Endodermal cell (in vitro differentiated cells): ENCODE measurements at regions not wholly inside any gene's neighbourhood (a gene's known extent, or its start where the extent isn't known, plus 50 kb on each side); places are given as distances from the start of the nearest gene placed in this dataset.

Source experiments
- DNase-seq: peaks from one replicate; pipeline ENCODE4 v3.0.0-alpha.2; 2017
- H3K27ac ChIP-seq: 2 replicates; pipeline ENCODE4 v1.5.1; 2013; ENCODE audit warnings: mild to moderate bottlenecking, low read depth, low read length, moderate library complexity
- H3K27me3 ChIP-seq: 2 replicates; pipeline ENCODE4 v1.6.1; 2013; ENCODE audit warnings: mild to moderate bottlenecking, low read length, moderate library complexity; ENCODE audit not compliant: insufficient read depth, control insufficient read depth, poor library complexity, severe bottlenecking
- H3K36me3 ChIP-seq: 2 replicates; pipeline ENCODE4 v1.7.0; 2013; ENCODE audit warnings: mild to moderate bottlenecking, low read length, moderate library complexity; ENCODE audit not compliant: control insufficient read depth, insufficient read depth
- H3K4me1 ChIP-seq: one replicate; pipeline ENCODE4 v1.7.0; 2013; ENCODE audit warnings: low read length; ENCODE audit not compliant: control insufficient read depth, insufficient read depth
- H3K4me3 ChIP-seq: 2 replicates; pipeline ENCODE4 v1.5.1; 2013; ENCODE audit warnings: mild to moderate bottlenecking, low read length, moderate library complexity
- H3K9ac ChIP-seq: 2 replicates; pipeline ENCODE4 v1.6.1; 2013; ENCODE audit warnings: mild to moderate bottlenecking, low read length, moderate library complexity; ENCODE audit not compliant: poor library complexity, severe bottlenecking; ENCODE audit errors: extremely low read depth
- H3K9me3 ChIP-seq: 2 replicates; pipeline ENCODE4 v1.6.1; 2013; ENCODE audit warnings: mild to moderate bottlenecking, low read length, moderate library complexity; ENCODE audit not compliant: control insufficient read depth
- H3K27ac Mint-ChIP-seq: 2 replicates; pipeline ENCODE4 v1.8.0; 2020; ENCODE audit warnings: mixed read lengths
- H3K27me3 Mint-ChIP-seq: 2 replicates; pipeline ENCODE4 v1.8.0; 2021; ENCODE audit warnings: mild to moderate bottlenecking, mixed read lengths; ENCODE audit not compliant: insufficient read depth
- H3K36me3 Mint-ChIP-seq: 2 replicates; pipeline ENCODE4 v1.8.0; 2020; ENCODE audit warnings: low read depth, mixed read lengths
- H3K4me1 Mint-ChIP-seq: 2 replicates; pipeline ENCODE4 v1.8.0; 2020; ENCODE audit warnings: mixed read lengths
- H3K4me3 Mint-ChIP-seq: 2 replicates; pipeline ENCODE4 v1.8.0; 2020; ENCODE audit warnings: mild to moderate bottlenecking, moderate library complexity, mixed read lengths
- H3K9me3 Mint-ChIP-seq: 2 replicates; pipeline ENCODE4 v1.8.0; 2020; ENCODE audit warnings: mild to moderate bottlenecking, mixed read lengths
- CTCF ChIP-seq: fragments of 200-600 bp; sonication (generic); conservative IDR thresholded peaks from 2 replicates; pipeline ENCODE4 v1.5.0; 2021; ENCODE audit warnings: antibody characterized with exemption, mild to moderate bottlenecking
- WGBS, 2 experiments: methylation state at CpG; one replicate each; pipeline versions ENCODE4 v1.1.5 to v1.1.7; 2013; ENCODE audit warnings: missing lambda C conversion rate in 2 of 2, mixed read lengths in 1 of 2; ENCODE audit not compliant: insufficient coverage in 1 of 2, insufficient read length in 1 of 2; 5-methylcytosine and 5-hydroxymethylcytosine counted together

GRCh38 chr2:117396161-117396560 lies 418.3 kb upstream of the DDX18 start:
- H3K9me3 Mint-ChIP-seq = no peaks in the 10 kb centered on the region
- no peaks in the 10 kb centered on the region for H3K4me1 Mint-ChIP-seq
- H3K36me3 ChIP-seq = no peaks in the 10 kb centered on the region
- no peak for TF ChIP-seq CTCF
- no peak overlapping the region for H3K27ac ChIP-seq
- H3K4me3 ChIP-seq = no peak overlapping the region
- no peak overlapping the region for H3K27ac Mint-ChIP-seq
- H3K36me3 Mint-ChIP-seq = no peaks in the 10 kb centered on the region
- no peaks in the 10 kb centered on the region for H3K27me3 ChIP-seq
- no peak for DNase-seq
- no peak overlapping the region for H3K9ac ChIP-seq
- no peaks in the 10 kb centered on the region for H3K9me3 ChIP-seq
- no peak overlapping the region for H3K4me3 Mint-ChIP-seq
- H3K4me1 ChIP-seq = no peaks in the 10 kb centered on the region
- H3K27me3 Mint-ChIP-seq = no peaks in the 10 kb centered on the region

- no peak overlapping the region for H3K4me3 ChIP-seq
- Mint-ChIP-seq H3K4me3 (no peak overlapping the region), H3K4me1 (peaks cover 8% of the 10 kb centered on the region), H3K27me3 (no peaks in the 10 kb centered on the region), H3K9me3 (no peaks in the 10 kb centered on the region), H3K27ac (no peak overlapping the region), H3K36me3 (no peaks in the 10 kb centered on the region)
- no peak for DNase-seq
- H3K27ac ChIP-seq = peak overlapping the region; percentile 40
- no peaks in the 10 kb centered on the region for H3K36me3 ChIP-seq
- no peak overlapping the region for H3K9ac ChIP-seq
- TF ChIP-seq CTCF = no peak
- H3K27me3 ChIP-seq = no peaks in the 10 kb centered on the region
- H3K4me1 ChIP-seq = no peaks in the 10 kb centered on the region
- H3K9me3 ChIP-seq = no peaks in the 10 kb centered on the region
- no CpG with 5 or more reads among the region's 1 CpG for WGBS, 2 experiments
Measured at GRCh38 chr2:117401582-117401981, 412.9 kb upstream of the DDX18 start.

DNA sequence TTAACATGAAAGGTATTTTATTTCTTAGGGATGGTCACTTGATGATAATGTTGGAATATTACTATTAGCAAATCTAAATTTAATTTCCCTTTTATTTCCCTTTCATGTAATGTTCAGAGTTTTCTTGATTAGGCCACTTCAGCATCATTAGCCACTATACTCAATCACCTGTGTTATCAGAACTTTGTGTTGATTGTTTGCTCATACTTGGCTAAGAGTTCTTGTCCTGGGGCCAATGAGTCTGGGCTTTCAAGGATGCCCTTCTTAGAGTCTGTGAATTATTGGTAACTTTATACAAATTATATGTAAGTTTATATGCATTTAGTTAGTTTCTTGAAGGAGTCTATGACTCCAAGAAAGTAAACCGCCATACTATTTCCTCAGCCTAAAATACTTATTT lies 408.0 kb upstream of the DDX18 start:
- H3K4me3 Mint-ChIP-seq = no peak overlapping the region

More for the DNA sequence above, 408.0 kb upstream of the DDX18 start:
- no peaks in the 10 kb centered on the region for H3K36me3 Mint-ChIP-seq
- H3K27me3 ChIP-seq = no peaks in the 10 kb centered on the region
- H3K9me3 Mint-ChIP-seq = no peaks in the 10 kb centered on the region
- H3K27me3 Mint-ChIP-seq = no peaks in the 10 kb centered on the region
- TF ChIP-seq CTCF = no peak
- no peaks in the 10 kb centered on the region for H3K36me3 ChIP-seq
- H3K9ac ChIP-seq = no peak overlapping the region
- H3K27ac Mint-ChIP-seq = no peak overlapping the region
- WGBS, 2 experiments = 87% methylated on average over 1 of the region's 1 CpG; no CpG with 5 or more reads in 1 of the 2 experiments
- H3K4me3 ChIP-seq = no peak overlapping the region
- peaks cover 8% of the 10 kb centered on the region for H3K4me1 Mint-ChIP-seq
- DNase-seq = no peak
- no peaks in the 10 kb centered on the region for H3K4me1 ChIP-seq
- H3K27ac ChIP-seq = no peak overlapping the region
- H3K9me3 ChIP-seq = no peaks in the 10 kb centered on the region
